HCT116 (cell line): ENCODE measurements at regions not wholly inside any gene's neighbourhood (a gene's known extent, or its start where the extent isn't known, plus 50 kb on each side); places are given as distances from the start of the nearest gene placed in this dataset.

Experiments used
- ATAC-seq: fragments of 200-7000 bp; cut with Tn5 transposase; 2 replicates; pipeline ENCODE4 v1.9.1; 2020; ENCODE audit warnings: mild to moderate bottlenecking, moderate library complexity
- BruUV-seq: library from RNA; stranded (reverse); fragments of 400-500 nt; replicated peaks from 2 replicates; lab custom pipeline; 2021; lab: Mats Ljungman, UMichigan
- CTCF ChIA-PET: fragments of 300-600 bp; sonication (Branson Sonifier 250); formaldehyde crosslinking; loops from one replicate; lab custom pipeline; 2021; ENCODE audit warnings: antibody characterized with exemption; lab: Charles Lee
- POLR2A ChIA-PET: fragments of 300-600, 350-600 bp; sonication (Branson Sonifier 250); formaldehyde crosslinking; loops from one replicate; lab custom pipeline; 2021; ENCODE audit warnings: antibody characterized with exemption; lab: Charles Lee
- RAD21 ChIA-PET, 2 experiments: fragments of 300-600 bp; sonication (Branson Sonifier 250); formaldehyde crosslinking; loops; one replicate each; lab custom pipeline; 2023; ENCODE audit warnings: low total read pairs in 2 of 2; ENCODE audit not compliant: uncharacterized antibody in 2 of 2, unreplicated experiment in 2 of 2, low non-redundant PET in 1 of 2; lab: Charles Lee
- DNase-seq: peaks from one replicate; pipeline ENCODE4 v3.0.0-alpha.2; 2010; ENCODE audit warnings: low read depth, low spot score
- H2AFZ ChIP-seq: fragments of 200-600 bp; shearing (Covaris generic), sonication (generic); 2 replicates; pipeline ENCODE4 v1.6.1; 2017; ENCODE audit warnings: low read depth, mixed run types, mixed read lengths, antibody characterized with exemption, low read length; ENCODE audit not compliant: poor library complexity, severe bottlenecking
- H3K27ac ChIP-seq: 2 replicates; pipeline ENCODE4 v1.5.1; 2012; ENCODE audit warnings: low read depth, low read length
- H3K27me3 ChIP-seq: fragments of 200-600 bp; sonication (generic); 2 replicates; pipeline ENCODE4 v1.6.1; 2016; ENCODE audit warnings: mixed run types, low read length, mixed read lengths; ENCODE audit not compliant: insufficient read depth
- H3K36me3 ChIP-seq, 2 experiments: fragments of 200-500 bp in 1 of 2; fragments of 200-600 bp in 1 of 2; sonication (Bioruptor generic) in 1 of 2; sonication (generic) in 1 of 2; 2 replicates each; pipeline versions ENCODE4 v1.5.1 to v1.6.1; 2014 to 2016; ENCODE audit warnings: low read length in 2 of 2, inconsistent platforms in 1 of 2, mixed read lengths in 1 of 2, mixed run types in 1 of 2; ENCODE audit not compliant: insufficient read depth in 2 of 2, control insufficient read depth in 1 of 2
- H3K4me1 ChIP-seq, 2 experiments: fragments of 200-600 bp in 1 of 2; sonication (generic) in 1 of 2; 2 replicates each; pipeline versions ENCODE4 v1.5.1 to v1.6.1; 2012 to 2017; ENCODE audit warnings: low read length in 2 of 2, inconsistent platforms in 1 of 2, mild to moderate bottlenecking in 1 of 2, mixed read lengths in 1 of 2, mixed run types in 1 of 2, moderate library complexity in 1 of 2; ENCODE audit not compliant: insufficient read depth in 2 of 2, control insufficient read depth in 1 of 2
- H3K4me2 ChIP-seq: fragments of 200-600 bp; sonication (generic); 2 replicates; pipeline ENCODE4 v1.6.1; 2017; ENCODE audit warnings: mixed run types, low read length, mixed read lengths
- H3K4me3 ChIP-seq, 2 experiments: fragments of 200-600 bp in 1 of 2; sonication (generic) in 1 of 2; replicated peaks in 1 of 2; 2 replicates each; pipeline ENCODE4 v1.5.1; 2011 to 2016; ENCODE audit warnings: low read length in 2 of 2, control low read depth in 1 of 2, low read depth in 1 of 2, mild to moderate bottlenecking in 1 of 2, mixed read lengths in 1 of 2, mixed run types in 1 of 2
- H3K79me2 ChIP-seq: fragments of 200-600 bp; sonication (generic); 2 replicates; pipeline ENCODE4 v1.6.1; 2017; ENCODE audit warnings: mild to moderate bottlenecking, mixed run types, low read length, moderate library complexity, mixed read lengths; ENCODE audit not compliant: insufficient read depth
- H3K9ac ChIP-seq: fragments of 200-600 bp; sonication (generic); 2 replicates; pipeline ENCODE4 v1.6.1; 2016; ENCODE audit warnings: low read length, mixed read lengths
- H3K9me2 ChIP-seq: fragments of 200-600 bp; sonication (generic), shearing (Covaris generic); 2 replicates; pipeline ENCODE4 v1.6.1; 2017; ENCODE audit warnings: mixed run types, mild to moderate bottlenecking, moderate library complexity; ENCODE audit not compliant: insufficient read depth
- H3K9me3 ChIP-seq, 2 experiments: fragments of 200-500 bp in 1 of 2; fragments of 200-600 bp in 1 of 2; sonication (Bioruptor generic) in 1 of 2; sonication (generic) in 1 of 2; 2 replicates each; pipeline ENCODE4 v1.6.1; 2014 to 2017; ENCODE audit warnings: low read length in 2 of 2, mixed read lengths in 2 of 2, inconsistent platforms in 1 of 2, low read depth in 1 of 2, mild to moderate bottlenecking in 1 of 2, mixed run types in 1 of 2, moderate library complexity in 1 of 2; ENCODE audit not compliant: control insufficient read depth in 1 of 2, insufficient read depth in 1 of 2
- H4K20me1 ChIP-seq: fragments of 200-600 bp; sonication (generic), shearing (Covaris generic); 2 replicates; pipeline ENCODE4 v1.6.1; 2017; ENCODE audit warnings: mixed run types, mild to moderate bottlenecking, moderate library complexity; ENCODE audit not compliant: insufficient read depth
- CBX3 ChIP-seq: IDR thresholded peaks from 2 replicates; pipeline ENCODE4 v1.6.1; 2012; ENCODE audit warnings: low read depth
- CEBPB ChIP-seq: IDR thresholded peaks from 2 replicates; pipeline ENCODE4 v1.6.1; 2012; ENCODE audit warnings: low read depth
- ELF1 ChIP-seq: IDR thresholded peaks from 2 replicates; pipeline ENCODE4 v1.6.1; 2012; ENCODE audit warnings: low read depth, borderline replicate concordance
- SIN3A ChIP-seq: IDR thresholded peaks from 2 replicates; pipeline ENCODE4 v1.6.1; 2012; ENCODE audit warnings: low read depth
- TCF7L2 ChIP-seq: IDR thresholded peaks from 2 replicates; pipeline ENCODE4 v1.7.0; 2011; ENCODE audit warnings: borderline replicate concordance, inconsistent platforms; ENCODE audit not compliant: insufficient read depth, insufficient read length; ENCODE audit errors: extremely low read depth
- intact Hi-C: fragments of 100-400 bp; cut with micrococcal nuclease; formaldehyde crosslinking; loops from 2 replicates; pipeline ENCODE4 v1.10.0; 2022

DNA sequence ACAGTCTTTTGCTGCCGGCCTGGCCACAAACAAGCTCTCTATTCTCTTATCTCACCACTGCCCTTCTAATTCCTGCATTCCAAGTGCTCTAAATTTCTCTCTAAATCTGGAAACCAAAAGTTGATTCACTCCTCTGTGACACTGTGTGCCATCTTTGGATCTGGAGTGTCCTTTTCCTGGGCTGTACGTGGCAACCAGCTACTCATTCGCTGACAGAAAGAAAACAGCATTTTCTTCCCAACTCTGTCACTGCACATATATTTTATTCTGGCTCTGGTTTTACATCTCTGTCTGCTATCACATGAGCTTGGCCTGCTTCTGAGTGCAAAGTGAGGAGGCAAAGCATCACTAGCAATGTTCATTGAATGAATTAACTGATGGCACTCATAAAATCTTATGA lies 397.2 kb upstream of the MAP3K7 start:
- no peak for DNase-seq
- no peak overlapping the region for H3K9ac ChIP-seq
- TF ChIP-seq ELF1, result no peak
- TF ChIP-seq, all 23 proteins: peak for 0
- H3K79me2 ChIP-seq, result no peaks in the 10 kb centered on the region
- RAD21 ChIA-PET, result no interaction called here
- no peaks in the 10 kb centered on the region for H4K20me1 ChIP-seq
- no peak overlapping the region for H3K4me3 ChIP-seq
- H3K36me3 ChIP-seq, result no peaks in the 10 kb centered on the region
- intact Hi-C loops, result no loop called here
- H3K9me3 ChIP-seq, result no peaks in the 10 kb centered on the region
- POLR2A ChIA-PET, result no interaction called here
- CTCF ChIA-PET, result no interaction called here
- no peaks in the 10 kb centered on the region for H3K27me3 ChIP-seq
- no peaks in the 10 kb centered on the region for H3K9me2 ChIP-seq
- BruUV-seq, result no TSS peak
- no peaks in the 10 kb centered on the region for H3K4me1 ChIP-seq
- no peak overlapping the region for H2AFZ ChIP-seq
- ATAC-seq, result no peak
- H3K27ac ChIP-seq, result no peak overlapping the region
- H3K4me2 ChIP-seq, result no peak overlapping the region

DNA sequence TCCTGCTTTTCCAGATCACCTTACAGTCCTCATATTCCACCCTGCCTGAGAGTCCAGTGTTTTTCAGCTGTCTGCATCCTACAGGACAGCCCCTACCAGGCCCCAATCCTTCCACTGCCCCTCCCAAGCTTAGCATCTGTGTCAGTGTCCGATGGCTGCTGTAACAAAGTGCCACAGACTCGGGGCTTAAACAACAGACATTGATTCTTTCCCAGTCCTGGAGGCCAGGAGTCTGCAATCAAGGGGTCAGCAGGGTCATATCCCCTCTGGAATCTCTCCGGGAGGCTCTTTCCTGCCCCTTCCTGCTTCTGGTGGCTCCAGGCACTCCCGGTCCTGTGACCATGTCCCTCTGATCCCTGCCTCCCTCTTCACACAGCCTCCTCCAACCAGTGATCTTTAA lies 396.6 kb upstream of the MAP3K7 start:
- ATAC-seq (no peak), DNase-seq (no peak)
- H3K9me3 ChIP-seq, result no peaks in the 10 kb centered on the region
- H4K20me1 ChIP-seq, result no peaks in the 10 kb centered on the region
- intact Hi-C loops, result no loop called here
- H3K79me2 ChIP-seq, result no peaks in the 10 kb centered on the region
- RAD21 ChIA-PET, result no interaction called here
- POLR2A ChIA-PET, result no interaction called here
- BruUV-seq, result no TSS peak
- CTCF ChIA-PET, result no interaction called here
- H3K27ac ChIP-seq, result no peak overlapping the region
- no peak overlapping the region for H2AFZ ChIP-seq
- TF ChIP-seq SIN3A (no peak), TCF7L2 (no peak), CEBPB (no peak), CBX3 (no peak)
- H3K4me1 ChIP-seq, result no peaks in the 10 kb centered on the region
- no peaks in the 10 kb centered on the region for H3K9me2 ChIP-seq
- no peak overlapping the region for H3K9ac ChIP-seq
- no peak overlapping the region for H3K4me2 ChIP-seq
- no peaks in the 10 kb centered on the region for H3K27me3 ChIP-seq
- H3K4me3 ChIP-seq, result no peak overlapping the region
- H3K36me3 ChIP-seq, result no peaks in the 10 kb centered on the region
